Right cardiac atrium (tissue), 5 donors: ENCODE measurements at regions not wholly inside any gene's neighbourhood (a gene's known extent, or its start where the extent isn't known, plus 50 kb on each side); places are given as distances from the start of the nearest gene placed in this dataset.
"Not testable (repeated sequence)": the region's sequence is repeated elsewhere in the genome, so short reads cannot be mapped to it uniquely, and the experiment has no call there.

Experiments
- ATAC-seq, 2 donors: fragments of 200-7000 bp; cut with Tn5 transposase; one replicate each; pipeline versions ENCODE4 v1.8.0 to v1.9.1; 2020; ENCODE audit warnings: moderate library complexity in 2 of 2, mild to moderate bottlenecking in 1 of 2
- DNase-seq, 3 donors: peaks; one replicate each; pipeline ENCODE4 v3.0.0-alpha.2; 2020
- H3K27ac ChIP-seq: one replicate; pipeline ENCODE4 v1.5.1; 2013; ENCODE audit warnings: mild to moderate bottlenecking, low read length, control low read depth, moderate library complexity
- H3K27me3 ChIP-seq: one replicate; pipeline ENCODE4 v1.6.1; 2013; ENCODE audit not compliant: control insufficient read depth, insufficient read depth
- H3K4me1 ChIP-seq: one replicate; pipeline ENCODE4 v1.6.1; 2013; ENCODE audit warnings: low read length; ENCODE audit not compliant: control insufficient read depth, insufficient read depth
- H3K4me3 ChIP-seq: one replicate; pipeline ENCODE4 v1.5.1; 2013; ENCODE audit warnings: low read length, control low read depth
- H3K9me3 ChIP-seq: one replicate; pipeline ENCODE4 v1.6.1; 2013; ENCODE audit warnings: low read length; ENCODE audit not compliant: control insufficient read depth
- WGBS: extraction: QIAGEN DNeasy Blood & Tissue Kit; methylation state at CpG from one replicate; pipeline ENCODE4 v1.1.7; 2013; 5-methylcytosine and 5-hydroxymethylcytosine counted together
- intact Hi-C, 4 donors: fragments of 100-400 bp; cut with DNase I; formaldehyde crosslinking; loops; one replicate each; pipeline versions ENCODE4 v1.11.0 to v1.14.0; 2022 to 2023
- donor health status: healthy with polysubstance abuse.
- donor health status: DM: no; HTN: yes; CAD: no.
- donor health status: DM: no; HTN: no; CAD: no.
- donor health status: DM: no; HTN: yes; CAD: no; lungs with severe emphysema.
- donor health status: DM: yes; HTN: yes; CAD: no.

- H3K27me3 ChIP-seq, DNase-seq, H3K4me3 ChIP-seq, ATAC-seq, H3K9me3 ChIP-seq, H3K27ac ChIP-seq, intact Hi-C loops, H3K4me1 ChIP-seq: not testable (repeated sequence)
- WGBS, result 97% methylated on average over 15 of the region's 15 CpGs
Observed at GRCh38 chr4:134079085-134079484, 122.5 kb downstream of the PABPC4L start.

GRCh38 chr4:134078230-134078914 lies 123.2 kb downstream of the PABPC4L start:
- no peak for ATAC-seq
- no peak overlapping the region for H3K27ac ChIP-seq
- 71% methylated on average over 11 of the region's 11 CpGs for WGBS
- peak overlapping the region; percentile 28 for H3K4me3 ChIP-seq
- intact Hi-C loops, result no loop called here
- H3K27me3 ChIP-seq, result no peaks in the 10 kb centered on the region
- DNase-seq, result no peak
- H3K4me1 ChIP-seq, result no peaks in the 10 kb centered on the region
- no peaks in the 10 kb centered on the region for H3K9me3 ChIP-seq

DNA sequence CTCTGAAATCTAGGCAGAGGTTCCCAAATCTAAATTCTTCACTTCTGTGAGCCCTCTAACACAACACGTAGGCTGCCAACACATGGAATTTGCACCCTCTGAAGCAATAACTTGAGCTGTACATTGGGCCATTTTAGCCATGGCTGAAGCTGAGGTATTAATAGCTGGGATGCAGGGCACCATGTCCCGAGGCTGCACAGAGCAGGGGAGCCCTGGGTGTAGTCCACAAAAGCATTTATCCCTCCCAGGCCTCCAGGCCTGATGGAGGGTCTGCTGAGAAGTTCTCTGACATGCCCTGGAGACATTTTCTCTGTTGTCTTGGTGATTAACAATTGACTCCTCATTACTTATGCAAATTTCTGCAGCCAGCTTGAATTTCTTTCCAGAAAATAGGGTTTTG lies 127.9 kb downstream of the PABPC4L start:
- intact Hi-C loops, result no loop called here
- no peak overlapping the region for H3K4me3 ChIP-seq
- H3K27ac ChIP-seq, result no peak overlapping the region
- no peaks in the 10 kb centered on the region for H3K9me3 ChIP-seq
- ATAC-seq (no peak), DNase-seq (no peak)
- H3K4me1 ChIP-seq, result no peaks in the 10 kb centered on the region
- no peaks in the 10 kb centered on the region for H3K27me3 ChIP-seq
- WGBS, result 88% methylated on average over 2 of the region's 2 CpGs

GRCh38 chr4:134072137-134072536 lies 129.5 kb downstream of the PABPC4L start:
- ATAC-seq (no peak), DNase-seq (no peak)
- no peak overlapping the region for H3K27ac ChIP-seq
- H3K4me1 ChIP-seq, result no peaks in the 10 kb centered on the region
- intact Hi-C loops, result no loop called here
- no peaks in the 10 kb centered on the region for H3K9me3 ChIP-seq
- H3K27me3 ChIP-seq, result no peaks in the 10 kb centered on the region
- H3K4me3 ChIP-seq, result no peak overlapping the region

DNA sequence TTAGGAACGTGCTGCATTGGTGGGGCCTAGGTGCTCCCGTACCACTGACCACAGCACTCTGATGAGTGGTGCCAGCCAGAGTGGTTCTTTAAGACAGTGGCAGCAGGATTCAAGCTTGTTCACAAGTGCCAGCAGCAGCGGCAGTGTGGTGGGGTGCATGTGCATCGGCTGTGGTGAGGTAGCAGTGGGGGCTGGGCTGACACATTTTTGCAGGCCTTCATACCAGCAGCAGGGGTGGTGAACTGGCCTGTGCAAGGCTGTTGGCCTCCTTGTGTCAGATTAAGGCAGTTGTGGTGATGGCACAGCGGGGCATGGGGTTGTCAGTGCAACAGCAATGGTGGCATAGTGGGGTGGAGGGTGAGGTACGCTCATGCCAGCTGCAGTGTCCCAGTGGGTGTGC lies 131.4 kb downstream of the PABPC4L start:
- Histone ChIP-seq H3K27ac (no peak overlapping the region), H3K4me1 (no peaks in the 10 kb centered on the region), H3K27me3 (no peaks in the 10 kb centered on the region), H3K9me3 (no peaks in the 10 kb centered on the region), H3K4me3 (no peak overlapping the region)
- DNase-seq, result peak in 1 of 3 donors; percentile 36
- ATAC-seq, result no peak
- intact Hi-C loops, result no loop called here
- WGBS, result 97% methylated on average over 6 of the region's 6 CpGs

- intact Hi-C loops, result no loop called here
- peaks cover 2% of the 10 kb centered on the region for H3K9me3 ChIP-seq
- H3K4me1 ChIP-seq, result no peaks in the 10 kb centered on the region
- DNase-seq, result no peak
- no peak overlapping the region for H3K27ac ChIP-seq
- H3K4me3 ChIP-seq, result no peak overlapping the region
- ATAC-seq, result no peak
- H3K27me3 ChIP-seq, result no peaks in the 10 kb centered on the region
- 96% methylated on average over 3 of the region's 3 CpGs for WGBS
Observed at GRCh38 chr4:134057356-134057755, 144.2 kb downstream of the PABPC4L start.

- DNase-seq, H3K27me3 ChIP-seq, H3K27ac ChIP-seq, intact Hi-C loops, H3K4me1 ChIP-seq, H3K9me3 ChIP-seq, ATAC-seq, H3K4me3 ChIP-seq: not testable (repeated sequence)
- WGBS, result 81% methylated on average over 6 of the region's 6 CpGs
Observed at GRCh38 chr4:134046221-134046620, 155.4 kb downstream of the PABPC4L start.

DNA sequence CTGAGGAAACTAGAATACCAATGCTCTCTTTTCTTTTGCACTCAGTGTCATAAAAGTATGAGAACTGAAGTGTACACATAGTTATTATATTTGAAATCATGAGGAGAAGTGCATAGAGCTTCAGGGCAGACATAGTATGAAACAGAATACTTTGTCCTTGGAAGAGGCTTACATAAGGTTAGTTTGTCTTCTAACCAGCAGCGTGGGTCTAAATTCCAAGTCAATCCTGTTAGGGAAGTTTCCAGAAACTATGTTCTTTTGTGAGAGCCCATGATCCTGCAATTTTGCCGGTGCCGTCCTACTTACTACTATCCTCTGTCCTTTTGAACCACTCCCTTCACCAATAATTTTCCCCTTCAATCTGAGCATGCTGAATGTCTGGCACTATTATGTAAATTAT lies 156.2 kb downstream of the PABPC4L start:
- H3K27me3 ChIP-seq, result no peaks in the 10 kb centered on the region
- intact Hi-C loops, result no loop called here
- no peak for ATAC-seq
- no peak overlapping the region for H3K4me3 ChIP-seq
- no peak overlapping the region for H3K27ac ChIP-seq
- no peak for DNase-seq
- no peaks in the 10 kb centered on the region for H3K9me3 ChIP-seq
- 95% methylated on average over 3 of the region's 3 CpGs for whole genome bisulfite sequencing
- H3K4me1 ChIP-seq, result no peaks in the 10 kb centered on the region

DNA sequence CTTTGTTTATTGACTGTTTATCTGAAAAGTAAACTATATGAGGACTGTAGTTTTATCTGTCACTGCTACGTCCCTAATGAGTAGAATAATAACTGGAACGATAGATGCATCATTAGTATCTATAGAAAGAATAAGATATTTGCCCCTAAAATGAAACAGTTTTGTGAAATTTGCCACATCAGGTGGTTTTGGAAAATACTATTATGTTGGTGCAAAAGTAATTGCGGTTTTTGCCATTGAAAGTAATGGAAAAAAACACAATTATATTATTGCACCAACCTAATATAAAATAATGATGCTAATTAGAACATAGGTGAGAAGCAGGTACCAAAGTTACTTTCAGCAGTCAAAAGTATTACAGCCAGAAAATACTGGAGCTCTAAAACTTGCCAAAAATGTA lies 158.3 kb downstream of the PABPC4L start:
- no peaks in the 10 kb centered on the region for H3K4me1 ChIP-seq
- intact Hi-C loops, result no loop called here
- no peak overlapping the region for H3K4me3 ChIP-seq
- H3K27ac ChIP-seq, result no peak overlapping the region
- H3K27me3 ChIP-seq, result no peaks in the 10 kb centered on the region
- no peaks in the 10 kb centered on the region for H3K9me3 ChIP-seq
- DNase-seq (no peak), ATAC-seq (no peak)
- 61% methylated on average over 3 of the region's 3 CpGs for WGBS

DNA sequence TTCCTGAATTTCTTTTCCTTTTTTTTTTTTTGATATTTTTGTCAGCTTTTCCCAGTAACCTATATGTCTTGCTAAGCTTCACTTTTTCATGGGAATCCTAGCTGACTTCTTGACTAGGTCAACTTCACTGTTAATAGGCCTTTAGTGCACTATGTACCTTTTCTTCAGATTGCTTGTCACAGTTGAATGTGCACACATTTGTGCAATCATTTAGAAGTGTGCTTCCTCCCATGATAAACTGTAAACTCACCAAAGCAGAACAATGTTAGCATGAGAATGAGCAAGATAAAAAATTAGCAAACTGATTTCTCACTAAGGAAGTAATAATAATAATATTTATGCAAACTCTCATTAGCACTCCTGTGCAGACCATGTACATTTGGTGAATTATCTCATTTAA lies 173.2 kb downstream of the PABPC4L start:
- no peaks in the 10 kb centered on the region for H3K4me1 ChIP-seq
- H3K27me3 ChIP-seq, result no peaks in the 10 kb centered on the region
- ATAC-seq (no peak), DNase-seq (no peak)
- intact Hi-C loops, result no loop called here
- H3K9me3 ChIP-seq, result no peaks in the 10 kb centered on the region
- no peak overlapping the region for H3K4me3 ChIP-seq
- H3K27ac ChIP-seq, result no peak overlapping the region

- Histone ChIP-seq H3K4me3 (no peak overlapping the region), H3K27me3 (no peaks in the 10 kb centered on the region), H3K9me3 (no peaks in the 10 kb centered on the region), H3K27ac (no peak overlapping the region), H3K4me1 (no peaks in the 10 kb centered on the region)
- WGBS, result 60% methylated on average over 1 of the region's 1 CpG
- intact Hi-C loops, result no loop called here
- ATAC-seq (no peak), DNase-seq (no peak)
Observed at GRCh38 chr4:134027931-134028330, 173.7 kb downstream of the PABPC4L start.

DNA sequence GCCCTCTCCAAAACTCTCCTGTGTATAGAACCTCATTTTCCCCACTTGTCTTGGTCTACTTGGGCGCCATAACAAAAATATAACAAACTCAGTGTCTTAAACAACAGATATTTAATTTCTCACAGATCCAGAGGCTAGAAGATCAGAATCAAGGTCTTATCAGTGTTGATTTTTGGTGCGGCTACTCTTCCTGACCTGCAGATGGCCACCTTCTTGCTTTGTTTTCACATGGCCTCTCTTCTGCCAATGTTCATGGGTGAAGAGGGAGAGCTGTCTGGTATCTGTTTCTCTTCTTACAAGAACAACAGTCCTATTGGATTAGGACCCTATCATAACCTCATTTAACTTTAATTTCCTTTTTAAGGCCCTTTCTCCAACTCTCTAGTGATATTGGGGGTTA lies 177.3 kb downstream of the PABPC4L start:
- intact Hi-C loops, result no loop called here
- DNase-seq, result no peak
- no peaks in the 10 kb centered on the region for H3K4me1 ChIP-seq
- H3K4me3 ChIP-seq, result no peak overlapping the region
- no peaks in the 10 kb centered on the region for H3K9me3 ChIP-seq
- 89% methylated on average over 2 of the region's 2 CpGs for WGBS
- no peak for ATAC-seq
- H3K27ac ChIP-seq, result no peak overlapping the region
- no peaks in the 10 kb centered on the region for H3K27me3 ChIP-seq
